Calu3 (cell line): ENCODE measurements at regions not wholly inside any gene's neighbourhood (a gene's known extent, or its start where the extent isn't known, plus 50 kb on each side); places are given as distances from the start of the nearest gene placed in this dataset.

Source experiments
- BruUV-seq: library from RNA; stranded (reverse); fragments of 400-500 nt; replicated peaks from 2 replicates; lab custom pipeline; 2021; lab: Mats Ljungman, UMichigan
- CTCF ChIA-PET: fragments of 300-600 bp; sonication (Branson Sonifier 250); formaldehyde crosslinking; loops from one replicate; lab custom pipeline; 2022; ENCODE audit warnings: antibody characterized with exemption; lab: Charles Lee
- DNase-seq: peaks from one replicate; pipeline ENCODE4 v3.0.0; 2022
- H3K27ac Mint-ChIP-seq: one replicate; pipeline ENCODE4 v1.8.0; 2022; ENCODE audit warnings: mixed read lengths; ENCODE audit not compliant: unreplicated experiment
- H3K27me3 Mint-ChIP-seq: one replicate; pipeline ENCODE4 v1.8.0; 2022; ENCODE audit warnings: mixed read lengths; ENCODE audit not compliant: unreplicated experiment
- H3K36me3 Mint-ChIP-seq: one replicate; pipeline ENCODE4 v1.8.0; 2022; ENCODE audit warnings: mild to moderate bottlenecking, moderate library complexity, mixed read lengths; ENCODE audit not compliant: insufficient read depth, unreplicated experiment
- H3K4me1 Mint-ChIP-seq: one replicate; pipeline ENCODE4 v1.8.0; 2022; ENCODE audit warnings: mild to moderate bottlenecking, low read depth, mixed read lengths; ENCODE audit not compliant: unreplicated experiment
- H3K4me3 Mint-ChIP-seq: one replicate; pipeline ENCODE4 v1.8.0; 2022; ENCODE audit warnings: mild to moderate bottlenecking, low read depth, moderate library complexity, mixed read lengths; ENCODE audit not compliant: unreplicated experiment
- H3K9me3 Mint-ChIP-seq: one replicate; pipeline ENCODE4 v1.8.0; 2022; ENCODE audit warnings: low read depth, mixed read lengths; ENCODE audit not compliant: unreplicated experiment
- intact Hi-C: fragments of 100-400 bp; cut with micrococcal nuclease; formaldehyde crosslinking; loops from one replicate; pipeline ENCODE4 v1.10.0; 2022; ENCODE audit not compliant: unreplicated experiment
- TF ChIP-seq, protein P1 (sequence below): fragments of 200-600 bp; IDR thresholded peaks from one replicate; pipeline ENCODE4 v1.8.0; 2022; ENCODE audit warnings: antibody characterized with exemption; ENCODE audit not compliant: unreplicated experiment

DNA sequence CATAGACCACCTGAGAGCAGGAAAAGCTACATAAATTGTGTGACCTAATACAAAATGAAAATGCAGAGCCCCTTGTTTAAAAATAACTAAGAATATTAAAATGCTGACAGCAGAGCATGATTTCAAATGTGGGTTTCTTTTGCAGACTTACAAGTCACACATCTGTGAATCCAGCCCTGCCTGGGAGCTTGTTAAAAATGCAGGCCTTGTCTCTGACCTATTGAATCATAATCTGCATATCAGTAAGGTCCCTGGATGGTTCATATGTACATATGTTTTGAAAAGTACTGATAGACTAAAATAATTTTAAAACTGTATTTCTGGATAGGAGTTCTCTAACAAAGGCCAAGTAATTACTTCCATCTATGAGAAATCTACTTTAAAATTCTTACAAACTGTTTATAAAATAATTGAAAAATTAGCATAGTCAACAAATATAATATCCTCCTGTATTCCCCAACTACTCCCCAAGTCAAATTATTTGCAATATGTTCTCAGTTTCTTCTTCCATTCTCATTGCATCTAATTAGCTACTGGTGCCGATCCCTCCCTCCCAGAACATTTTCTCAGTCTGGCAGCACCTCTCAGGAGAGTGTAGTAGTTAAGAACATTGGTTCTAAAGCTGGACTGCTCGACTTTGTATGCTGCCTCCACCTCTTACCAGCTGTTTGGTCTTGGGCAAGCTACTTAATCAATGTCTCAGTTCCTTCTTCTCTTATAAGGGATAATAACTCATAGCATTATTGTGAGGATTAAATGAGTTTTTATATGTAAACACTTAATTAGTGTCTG lies 1040.4 kb upstream of the CDH2 start:
- Mint-ChIP-seq H3K36me3 (no peaks in the 10 kb centered on the region), H3K4me1 (no peaks in the 10 kb centered on the region), H3K27ac (no peak overlapping the region), H3K4me3 (no peak overlapping the region), H3K9me3 (peaks cover 3% of the 10 kb centered on the region), H3K27me3 (no peaks in the 10 kb centered on the region)
- no TSS peak for BruUV-seq
- intact Hi-C loops, result no loop called here
- TF ChIP-seq, protein P1, sequence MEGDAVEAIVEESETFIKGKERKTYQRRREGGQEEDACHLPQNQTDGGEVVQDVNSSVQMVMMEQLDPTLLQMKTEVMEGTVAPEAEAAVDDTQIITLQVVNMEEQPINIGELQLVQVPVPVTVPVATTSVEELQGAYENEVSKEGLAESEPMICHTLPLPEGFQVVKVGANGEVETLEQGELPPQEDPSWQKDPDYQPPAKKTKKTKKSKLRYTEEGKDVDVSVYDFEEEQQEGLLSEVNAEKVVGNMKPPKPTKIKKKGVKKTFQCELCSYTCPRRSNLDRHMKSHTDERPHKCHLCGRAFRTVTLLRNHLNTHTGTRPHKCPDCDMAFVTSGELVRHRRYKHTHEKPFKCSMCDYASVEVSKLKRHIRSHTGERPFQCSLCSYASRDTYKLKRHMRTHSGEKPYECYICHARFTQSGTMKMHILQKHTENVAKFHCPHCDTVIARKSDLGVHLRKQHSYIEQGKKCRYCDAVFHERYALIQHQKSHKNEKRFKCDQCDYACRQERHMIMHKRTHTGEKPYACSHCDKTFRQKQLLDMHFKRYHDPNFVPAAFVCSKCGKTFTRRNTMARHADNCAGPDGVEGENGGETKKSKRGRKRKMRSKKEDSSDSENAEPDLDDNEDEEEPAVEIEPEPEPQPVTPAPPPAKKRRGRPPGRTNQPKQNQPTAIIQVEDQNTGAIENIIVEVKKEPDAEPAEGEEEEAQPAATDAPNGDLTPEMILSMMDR, result no peak
- no peak for DNase-seq
- CTCF ChIA-PET, result no interaction called here

DNA sequence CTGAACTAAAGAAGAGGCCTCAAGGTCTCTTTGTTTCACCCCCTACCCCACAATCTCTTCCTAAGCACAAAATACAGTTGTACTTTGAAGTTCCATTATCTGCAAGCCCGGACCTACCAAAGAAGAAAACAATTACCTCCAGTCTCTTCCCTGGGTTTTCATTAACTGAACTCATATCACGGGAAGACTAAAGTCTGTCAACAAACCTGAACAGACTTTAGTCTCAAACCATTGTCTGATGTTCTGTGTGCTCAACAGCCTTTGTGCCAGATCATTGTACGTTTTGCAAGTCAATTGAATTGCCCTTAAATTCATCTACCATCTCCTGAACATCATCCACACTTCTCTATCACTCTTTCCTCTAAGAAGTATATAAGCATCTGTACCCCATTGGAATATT lies 1021.9 kb upstream of the CDH2 start:
- Mint-ChIP-seq H3K4me1 (no peaks in the 10 kb centered on the region), H3K36me3 (no peaks in the 10 kb centered on the region), H3K9me3 (no peaks in the 10 kb centered on the region), H3K27me3 (no peaks in the 10 kb centered on the region), H3K27ac (no peak overlapping the region), H3K4me3 (no peak overlapping the region)
- CTCF ChIA-PET, result no interaction called here
- DNase-seq, result no peak
- no TSS peak for BruUV-seq
- TF ChIP-seq, protein P1, result no peak
- intact Hi-C loops, result no loop called here

DNA sequence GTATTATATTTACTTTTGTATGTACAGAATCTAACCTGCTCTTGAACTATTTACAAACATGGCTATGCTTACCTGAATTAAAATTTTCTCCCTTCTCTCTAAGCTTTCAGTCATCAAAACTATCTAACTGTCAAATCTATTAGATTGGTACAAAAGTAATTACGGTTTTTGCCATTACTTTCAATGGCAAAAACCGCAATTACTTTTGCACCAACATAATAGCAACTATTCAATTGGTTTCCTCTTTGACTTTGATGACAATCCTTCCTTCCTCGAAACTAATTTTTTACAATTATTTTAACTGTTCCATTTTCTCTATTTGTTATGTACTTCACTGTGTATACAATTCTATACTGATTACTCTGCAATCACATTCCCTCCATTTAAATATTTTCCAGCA lies 1019.4 kb upstream of the CDH2 start:
- Mint-ChIP-seq H3K27ac (no peak overlapping the region), H3K36me3 (no peaks in the 10 kb centered on the region), H3K9me3 (no peaks in the 10 kb centered on the region), H3K27me3 (no peaks in the 10 kb centered on the region), H3K4me1 (no peaks in the 10 kb centered on the region), H3K4me3 (no peak overlapping the region)
- no peak for DNase-seq
- TF ChIP-seq, protein P1, result no peak
- BruUV-seq, result no TSS peak
- intact Hi-C loops, result no loop called here
- CTCF ChIA-PET, result no interaction called here

DNA sequence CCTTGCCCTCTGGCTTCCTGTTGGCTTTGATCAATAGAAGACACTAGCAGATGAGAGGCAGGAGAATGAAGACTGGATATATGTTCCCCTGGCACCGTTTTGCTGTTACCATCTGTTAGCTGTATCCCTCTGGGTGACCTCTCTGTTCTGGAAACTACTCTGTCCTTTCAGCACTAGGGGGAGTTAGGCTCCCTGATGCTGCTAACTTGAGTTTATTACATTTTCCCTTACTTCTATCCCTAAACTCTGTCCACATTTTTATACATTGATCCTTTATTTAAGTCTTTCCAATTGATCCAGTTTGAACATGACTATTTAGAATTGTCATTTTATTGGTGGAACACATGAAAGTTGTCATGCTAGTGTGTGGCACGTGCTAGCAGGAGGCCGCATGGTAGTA lies 1014.3 kb upstream of the CDH2 start:
- no peaks in the 10 kb centered on the region for H3K9me3 Mint-ChIP-seq
- no TSS peak for BruUV-seq
- no peak overlapping the region for H3K27ac Mint-ChIP-seq
- CTCF ChIA-PET, result no interaction called here
- no peaks in the 10 kb centered on the region for H3K36me3 Mint-ChIP-seq
- no peak overlapping the region for H3K4me3 Mint-ChIP-seq
- peaks cover 19% of the 10 kb centered on the region for H3K4me1 Mint-ChIP-seq
- intact Hi-C loops, result no loop called here
- H3K27me3 Mint-ChIP-seq, result no peaks in the 10 kb centered on the region
- TF ChIP-seq, protein P1, result peak; percentile 50
- peak; percentile 9 for DNase-seq
